ENCODE measurements at regions not wholly inside any gene's neighbourhood (a gene's known extent, or its start where the extent isn't known, plus 50 kb on each side); places are given as distances from the start of the nearest gene placed in this dataset.
A peak's percentile ranks its signal among the peaks of the same experiment; 100 is the strongest.

DNA sequence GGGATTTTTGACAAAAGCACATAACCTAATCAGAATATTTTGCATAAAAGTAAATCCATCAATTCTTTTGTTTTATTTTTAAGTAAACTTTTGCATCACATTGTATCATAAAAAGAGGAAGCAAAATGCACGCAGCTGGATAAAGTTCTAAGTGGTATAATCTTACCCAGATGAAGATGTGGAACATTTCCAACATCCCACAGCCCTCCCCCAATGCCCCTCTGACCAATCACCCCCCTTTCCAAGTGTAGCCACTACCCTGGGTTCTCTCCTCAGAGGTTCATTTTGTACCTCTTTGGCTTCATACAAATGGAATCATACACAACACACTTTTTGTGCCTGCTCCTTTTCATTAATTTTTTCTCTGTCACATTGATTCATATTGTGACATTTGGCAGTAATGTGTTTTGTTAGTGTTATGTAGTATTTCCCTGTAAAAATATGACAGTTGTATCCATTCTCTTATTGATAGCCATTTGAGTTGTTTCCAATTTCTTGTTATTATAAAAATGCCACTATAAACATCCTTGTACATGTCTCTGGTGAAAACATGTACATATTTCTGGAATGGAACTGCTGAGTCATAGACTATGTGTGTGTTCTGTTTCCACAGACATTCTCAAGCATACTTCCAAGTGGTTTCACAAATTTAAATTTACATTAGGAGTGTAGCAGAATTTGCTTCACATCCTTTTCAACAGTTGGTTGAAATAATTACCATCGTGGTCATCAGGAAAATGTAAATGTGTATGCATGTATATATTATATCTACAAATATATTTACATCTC is 92.9 kb upstream of the SYNDIG1 start:
- DNase-seq = no peak

DNA sequence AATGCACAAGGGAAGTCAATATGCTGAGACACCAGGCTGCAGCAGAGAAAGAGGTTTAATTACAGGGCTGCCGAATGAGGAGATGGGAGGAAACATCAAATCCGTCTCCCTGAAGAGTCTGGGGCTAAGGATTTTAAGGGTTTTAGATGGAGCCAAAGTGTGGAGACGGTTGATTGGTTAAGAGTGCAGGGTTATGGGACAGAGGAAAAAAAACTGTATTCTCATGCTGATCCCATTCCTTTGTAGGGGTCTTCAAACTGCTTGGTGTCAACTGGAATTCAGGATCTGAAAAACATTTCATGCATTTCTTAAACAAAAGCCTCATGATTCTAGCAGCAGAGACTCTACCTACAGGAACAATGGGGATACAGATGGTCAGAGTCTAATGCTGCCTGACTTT is 96.1 kb upstream of the SYNDIG1 start:
- no peak for DNase-seq

DNA sequence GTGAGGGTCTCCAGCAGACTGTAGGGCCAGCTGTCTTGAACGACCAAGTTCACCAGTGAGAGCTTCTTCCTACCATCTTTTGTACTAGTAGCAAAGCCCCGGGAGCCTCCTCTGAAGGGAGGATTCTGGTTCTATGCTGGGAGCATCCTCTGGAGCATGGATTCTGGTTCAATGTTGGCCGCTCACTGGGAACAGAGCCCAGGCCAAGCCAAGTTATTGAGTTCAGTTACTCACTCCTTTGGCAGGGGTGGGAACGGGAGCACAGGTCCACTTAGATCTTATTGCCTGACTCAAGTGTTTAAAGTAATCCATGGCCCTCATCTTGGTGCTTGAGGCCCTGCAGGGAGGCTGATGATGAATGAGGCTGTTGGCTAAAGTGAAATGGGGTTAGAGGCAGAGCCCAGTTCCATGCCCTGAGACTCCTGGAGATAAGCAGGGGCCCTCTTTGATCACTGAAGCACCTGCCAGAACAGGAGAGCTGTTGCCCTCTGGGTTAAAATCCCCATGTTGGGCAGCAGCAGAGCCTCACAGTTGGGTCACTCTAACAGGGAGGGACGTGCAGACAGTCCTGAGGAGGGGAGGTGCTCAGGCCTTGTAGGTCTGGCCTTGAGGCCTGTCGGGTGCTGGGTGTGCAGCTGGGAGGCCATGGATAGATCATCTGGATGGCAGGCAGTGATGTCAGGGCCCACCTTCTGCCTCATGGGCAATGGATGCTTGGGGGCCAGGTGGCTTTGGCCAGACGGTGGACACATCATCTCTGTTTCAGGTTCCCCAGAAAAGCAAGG is 98.3 kb upstream of the SYNDIG1 start:
- DNase-seq = no peak

DNA sequence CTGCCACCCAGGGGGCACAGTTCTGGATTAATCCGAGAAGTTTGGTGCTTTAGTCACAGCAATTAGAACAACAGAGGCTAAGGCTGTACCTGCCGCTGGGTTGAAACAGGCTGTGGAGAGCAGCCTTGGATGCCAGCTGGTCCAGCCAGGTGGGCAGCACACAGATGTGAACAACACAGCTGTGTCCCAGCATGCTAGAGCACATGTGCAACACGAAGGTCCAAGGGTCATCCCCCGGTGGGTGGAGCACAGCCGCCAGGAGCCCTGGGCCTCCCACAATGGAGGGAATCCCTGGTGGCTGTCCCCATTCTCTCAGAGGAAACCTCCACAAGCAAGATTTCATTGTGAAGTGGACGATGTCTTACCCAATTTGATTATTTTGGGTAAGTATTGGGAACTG is 99.2 kb upstream of the SYNDIG1 start:
- no peak for DNase-seq

DNA sequence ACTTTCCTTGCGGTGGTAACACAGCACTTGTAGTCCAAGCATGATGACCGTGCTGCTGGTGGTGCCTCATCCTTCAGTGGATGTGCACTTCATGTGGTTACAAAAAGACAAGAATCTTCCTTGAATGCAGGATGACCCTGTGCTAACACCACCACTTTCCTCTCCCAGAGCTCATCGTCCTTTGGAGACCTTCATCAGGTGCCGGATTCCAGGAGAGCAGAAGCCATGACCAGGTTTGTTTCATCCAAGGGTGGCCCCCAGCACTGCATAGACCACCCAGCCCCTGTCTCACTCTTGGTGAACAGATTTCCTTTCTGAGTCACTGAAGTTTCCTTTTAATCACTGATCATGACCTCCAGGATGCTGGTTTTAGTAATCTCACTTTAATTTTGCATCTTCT is 101.2 kb upstream of the SYNDIG1 start:
- no peak for DNase-seq

DNA sequence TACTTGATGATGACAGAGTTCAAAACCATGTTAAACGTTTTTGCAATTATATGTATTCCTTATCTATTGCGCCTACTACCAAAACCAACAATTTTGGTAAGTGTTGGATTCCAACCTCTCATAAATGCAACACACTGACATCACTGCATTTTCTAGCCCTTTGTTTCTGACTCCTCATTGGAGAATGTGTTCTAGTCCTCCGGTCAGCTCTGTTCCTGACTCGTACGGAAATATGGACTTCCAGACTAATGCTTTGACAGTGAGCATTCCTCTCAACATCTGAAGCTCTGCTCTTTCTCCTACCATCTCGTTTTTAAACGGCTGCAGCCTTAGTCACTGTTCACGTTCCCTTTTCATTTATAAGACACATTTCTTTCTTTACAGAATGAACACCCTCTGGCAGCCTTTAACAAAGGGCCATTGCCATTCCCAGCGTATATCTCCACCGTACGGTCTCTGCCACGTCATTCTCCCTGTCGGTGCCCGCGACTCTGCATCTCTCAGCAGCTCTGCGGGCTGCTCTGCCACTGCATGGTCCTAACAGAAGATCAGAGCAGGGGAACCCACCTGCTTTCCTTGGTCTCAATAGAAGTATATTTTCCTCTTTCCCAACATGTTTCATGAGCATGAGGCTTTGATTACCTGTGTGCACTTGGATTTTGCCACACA is 103.0 kb upstream of the SYNDIG1 start:
- no peak for DNase-seq

DNA sequence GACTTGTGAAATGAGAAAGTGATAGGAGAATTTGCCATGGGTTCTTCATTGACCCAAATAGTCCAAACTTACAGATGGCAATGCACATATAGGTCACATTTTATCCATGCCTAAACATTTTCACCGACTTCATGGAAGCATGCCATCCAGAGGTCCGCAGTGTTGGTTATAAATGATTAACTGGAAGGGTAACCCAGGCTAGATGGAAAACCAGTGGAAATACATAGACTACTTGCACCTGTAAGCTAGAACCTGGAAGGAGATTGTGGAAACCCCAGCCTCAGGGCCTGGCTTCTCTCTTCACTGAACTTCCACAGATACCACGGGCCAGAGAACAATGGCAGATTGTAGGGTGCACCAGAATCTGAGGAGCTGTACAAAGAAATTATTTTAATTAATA is 103.8 kb upstream of the SYNDIG1 start:
- DNase-seq = peak; percentile 55

DNA sequence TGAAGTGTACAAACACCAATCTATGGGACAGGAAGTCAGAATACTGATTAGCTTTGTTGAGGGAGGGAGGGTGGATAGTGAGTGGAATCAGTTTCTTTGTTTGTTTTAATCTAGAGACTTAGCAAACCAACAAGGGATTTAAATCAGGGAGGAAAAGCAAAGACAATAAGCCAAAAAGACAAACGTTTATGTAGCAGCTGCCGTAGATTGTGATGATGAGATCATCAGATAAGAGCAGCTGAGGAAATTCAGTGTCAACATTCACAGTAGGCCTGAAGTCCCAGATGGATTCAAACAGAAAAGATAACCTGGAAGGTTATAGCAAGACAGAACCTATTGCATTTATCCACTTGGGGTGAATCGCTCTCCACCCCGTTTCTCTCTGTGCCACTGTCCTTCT is 104.9 kb upstream of the SYNDIG1 start:
- DNase-seq = peak; percentile 88

DNA sequence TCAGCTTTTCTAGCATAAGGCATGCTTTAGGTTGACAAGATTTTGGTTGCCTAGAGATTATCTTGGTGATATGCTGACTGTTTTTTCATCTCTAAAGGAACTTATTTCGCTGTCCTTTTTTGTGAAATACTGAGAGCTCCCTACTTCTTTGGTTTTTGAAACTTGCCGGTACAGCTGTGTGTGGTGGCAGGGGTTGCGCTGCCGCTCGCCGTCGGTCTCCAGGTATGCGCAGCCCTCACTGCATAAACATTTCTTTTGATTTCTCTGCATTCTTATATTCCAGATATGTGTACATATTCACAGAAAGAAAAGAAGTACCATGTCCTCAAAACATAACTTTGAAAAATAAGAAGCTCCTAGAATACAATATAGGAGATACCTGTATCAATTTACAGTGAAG is 106.4 kb upstream of the SYNDIG1 start:
- no peak for DNase-seq

DNA sequence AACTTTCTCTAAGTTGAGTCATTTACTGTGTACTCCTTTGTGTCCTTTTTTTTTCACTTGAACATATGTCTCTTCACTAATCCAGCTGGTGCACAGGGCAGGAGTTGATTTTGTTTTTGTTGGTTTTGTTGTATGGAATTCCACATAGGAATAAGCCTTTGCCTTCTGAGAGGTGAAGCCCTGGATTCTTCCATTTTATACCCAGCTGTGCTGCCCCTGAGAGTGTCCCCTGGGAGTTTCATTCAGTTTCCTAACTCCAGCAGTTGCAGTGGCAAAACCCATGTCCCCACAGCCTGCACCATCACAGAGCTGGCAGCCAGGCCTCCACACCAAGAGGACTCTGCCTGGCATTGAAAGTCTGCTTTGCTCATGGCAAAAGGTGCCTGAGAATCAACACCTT is 107.3 kb upstream of the SYNDIG1 start:
- DNase-seq = no peak

DNA sequence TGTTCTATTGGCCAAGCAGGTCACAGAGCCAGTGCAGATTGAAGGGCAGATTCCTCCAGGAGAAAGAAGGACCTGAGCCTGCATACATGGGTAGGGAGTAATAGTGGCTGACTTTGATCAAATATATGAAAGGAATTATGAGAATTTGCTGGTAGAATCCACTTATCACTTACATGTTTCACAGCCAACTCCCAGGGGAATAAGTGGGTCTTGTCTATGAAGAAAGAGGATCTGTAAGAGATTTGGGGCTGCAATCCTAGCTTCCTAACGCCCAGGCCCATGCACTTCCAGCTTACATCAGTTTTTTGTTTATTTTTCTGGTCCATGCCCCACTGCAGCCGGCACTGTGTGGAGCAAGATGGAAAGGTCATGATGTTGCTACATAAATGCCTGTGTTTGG is 107.9 kb upstream of the SYNDIG1 start:
- no peak for DNase-seq

DNA sequence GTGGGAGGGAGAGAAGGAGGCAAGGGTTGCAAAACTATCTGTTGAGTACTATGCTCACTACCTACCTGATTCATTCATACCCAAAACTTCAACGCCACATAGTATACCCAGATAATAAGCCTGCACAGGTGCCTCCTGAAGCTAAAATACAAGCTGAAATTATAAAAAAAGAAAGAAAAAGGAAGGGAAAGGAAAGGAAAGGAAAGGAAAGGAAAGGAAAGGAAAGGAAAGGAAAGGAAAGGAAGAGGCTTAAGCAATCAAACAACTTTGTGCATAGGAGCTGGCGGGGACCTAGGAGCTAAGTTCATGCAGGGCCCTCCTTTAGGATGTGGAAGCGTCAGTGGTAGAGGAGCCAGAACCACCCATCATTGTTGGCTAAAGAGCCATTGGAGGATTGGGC is 108.9 kb upstream of the SYNDIG1 start:
- DNase-seq = no peak

DNA sequence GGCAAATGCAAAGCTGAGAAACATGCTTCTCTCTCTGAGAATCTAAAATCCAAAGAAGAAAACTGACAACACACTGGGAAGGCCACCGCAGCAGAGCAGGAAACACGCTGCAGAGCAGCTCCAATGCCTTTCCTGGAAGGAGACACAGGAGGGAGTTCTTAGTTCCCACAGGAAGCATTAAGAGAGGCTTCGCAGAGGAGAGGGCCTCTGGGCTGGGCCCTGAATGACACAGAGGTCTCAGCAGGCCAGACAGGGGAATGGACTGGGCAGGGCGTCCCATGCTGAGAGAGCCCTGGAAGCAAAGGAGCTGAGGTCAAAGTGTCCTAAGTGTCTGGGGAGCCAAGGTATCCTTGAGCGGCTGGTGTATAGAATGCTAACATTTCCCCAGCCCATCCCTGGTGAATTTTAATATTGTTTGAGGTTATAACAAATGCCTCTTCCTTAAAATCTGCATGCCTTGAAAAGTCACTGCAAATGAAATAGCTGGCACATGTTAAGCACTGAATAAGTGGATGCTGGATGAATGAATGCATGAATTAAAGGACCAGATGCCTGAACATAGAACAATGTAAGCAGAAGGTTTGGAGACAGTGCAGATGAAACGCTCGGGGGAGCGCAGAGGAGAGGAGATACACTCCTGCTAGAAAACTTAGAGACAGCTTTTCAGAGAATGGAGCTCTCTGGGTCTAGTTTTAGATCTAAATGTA is 110.0 kb upstream of the SYNDIG1 start:
- no peak for DNase-seq

DNA sequence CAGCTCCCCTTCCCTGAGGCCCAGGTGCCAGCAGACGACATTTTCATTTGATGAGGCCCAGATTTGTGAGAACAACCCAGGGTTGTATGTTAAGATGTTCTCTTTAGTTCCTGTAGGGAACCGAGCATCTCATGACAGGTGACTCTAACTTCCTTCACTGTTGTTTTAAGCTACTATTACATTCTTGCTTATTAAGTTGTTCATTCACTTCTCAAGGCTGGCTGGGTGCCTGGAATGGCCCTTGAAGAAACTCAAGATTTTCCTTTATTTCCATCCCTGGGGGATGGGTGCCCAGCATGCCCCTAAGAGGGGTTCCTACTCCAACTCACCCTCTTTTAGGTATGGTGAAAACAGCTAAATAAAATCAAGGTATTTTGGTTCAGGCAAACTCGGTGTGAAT is 111.5 kb upstream of the SYNDIG1 start:
- DNase-seq = no peak

GRCh38 chr20:24357177-24357576 is 112.3 kb upstream of the SYNDIG1 start:
- DNase-seq = no peak

DNA sequence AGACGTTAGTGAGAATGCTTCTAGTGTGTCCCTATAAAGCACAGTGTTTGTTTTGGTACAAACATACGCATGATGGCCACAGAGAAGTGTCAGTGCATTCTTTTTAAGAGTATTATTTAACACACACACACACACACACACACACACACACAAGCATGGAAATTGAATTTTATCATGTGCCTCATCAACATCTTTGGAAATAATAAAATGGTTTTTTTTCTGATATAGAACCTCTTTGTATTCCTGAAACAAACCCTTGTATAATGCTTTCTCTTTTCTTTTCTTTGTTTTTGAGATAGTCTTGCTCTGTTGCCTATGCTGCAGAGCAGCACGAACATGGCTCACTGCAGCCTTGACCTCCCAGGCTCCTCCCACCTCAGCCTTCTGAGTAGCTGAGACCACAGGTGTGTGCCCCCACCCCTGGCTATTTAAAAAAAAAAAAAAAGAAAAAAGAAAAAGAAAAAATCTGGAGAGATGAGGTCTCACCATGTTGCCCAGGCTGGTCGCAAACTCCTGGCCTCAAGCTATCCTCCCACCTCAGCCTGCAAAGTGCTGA is 116.2 kb upstream of the SYNDIG1 start:
- no peak for DNase-seq

- DNase-seq = no peak
Observed at GRCh38 chr20:24350923-24351368, 118.5 kb upstream of the SYNDIG1 start.

DNA sequence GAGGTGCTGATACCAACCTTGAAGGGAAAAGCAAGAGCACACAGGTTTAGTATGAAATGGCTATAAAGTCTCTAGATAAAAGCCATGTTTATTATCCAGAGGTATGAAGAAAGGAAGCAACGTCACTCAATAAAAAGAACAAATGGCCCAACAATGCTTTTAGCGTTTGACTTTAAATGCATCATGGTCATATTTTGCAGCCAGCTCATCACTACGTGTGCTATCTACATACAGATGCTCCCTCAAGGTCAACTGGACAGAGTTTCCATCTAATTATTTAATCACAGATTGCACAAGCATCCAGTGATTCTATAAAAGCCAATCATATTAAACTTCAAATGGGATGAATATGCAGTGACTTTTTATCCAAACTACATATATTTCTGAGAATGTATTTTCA is 127.6 kb upstream of the SYNDIG1 start:
- DNase-seq = no peak

GRCh38 chr20:24340933-24341332 is 128.5 kb upstream of the SYNDIG1 start:
- DNase-seq = no peak

- no peak for DNase-seq
Observed at GRCh38 chr20:24339210-24339641, 130.2 kb upstream of the SYNDIG1 start.

DNA sequence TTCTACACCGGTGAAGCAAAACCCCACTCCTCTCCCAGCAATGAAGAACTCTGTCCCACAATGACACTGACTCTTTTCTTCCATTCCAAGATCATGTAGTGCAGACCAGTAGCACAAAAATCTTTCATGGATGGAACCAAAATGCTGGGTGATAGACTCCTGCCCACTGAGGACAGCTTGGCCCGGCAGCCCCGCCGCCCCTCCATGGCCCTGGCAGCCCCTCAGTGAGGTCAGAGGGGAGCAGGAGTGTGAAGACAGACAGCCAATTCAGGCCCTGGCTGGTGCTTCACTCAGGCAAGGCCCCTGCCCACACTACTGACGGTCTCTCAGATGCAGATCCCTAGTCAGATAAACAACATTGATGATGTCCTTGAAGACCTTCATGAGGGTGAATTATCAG is 131.9 kb upstream of the SYNDIG1 start:
- DNase-seq = no peak

DNA sequence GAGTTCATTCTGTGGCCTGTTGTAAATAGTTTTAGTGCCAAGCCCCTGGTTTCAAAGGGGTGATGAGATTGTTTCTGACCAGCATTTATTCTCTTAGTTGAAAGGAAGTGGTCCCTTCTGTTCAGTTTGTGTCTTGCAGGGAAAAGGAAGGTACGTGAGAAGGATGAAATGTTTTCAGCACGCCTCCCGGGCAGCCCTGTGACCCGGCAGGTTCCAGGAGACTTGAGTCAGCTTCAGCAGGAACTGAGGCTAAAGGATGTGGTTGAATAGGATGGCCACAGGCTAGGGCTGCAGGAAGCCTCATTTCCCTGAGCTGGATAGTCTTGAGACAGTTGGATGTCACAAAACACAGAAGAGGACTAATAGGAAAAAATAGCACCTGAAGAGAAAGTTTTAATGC is 132.4 kb upstream of the SYNDIG1 start:
- DNase-seq = no peak

DNA sequence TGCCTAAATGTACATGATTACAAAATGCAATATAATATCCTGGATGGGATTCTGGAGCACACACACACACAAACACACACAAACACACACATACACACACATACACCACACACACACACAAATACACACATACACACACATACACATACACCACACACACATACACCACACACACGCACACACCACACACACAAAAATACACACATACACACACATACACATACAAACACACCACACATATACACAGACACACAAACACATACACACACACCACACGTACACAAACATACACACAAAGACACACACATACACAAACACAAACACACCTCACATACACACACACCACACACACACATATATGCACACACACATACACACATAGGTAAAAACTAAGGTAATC is 134.6 kb upstream of the SYNDIG1 start:
- DNase-seq = no peak
